ENCODE measurements at regions not wholly inside any gene's neighbourhood (a gene's known extent, or its start where the extent isn't known, plus 50 kb on each side); places are given as distances from the start of the nearest gene placed in this dataset.
"Not testable (repeated sequence)": the region's sequence is repeated elsewhere in the genome, so short reads cannot be mapped to it uniquely, and the experiment has no call there.

DNA sequence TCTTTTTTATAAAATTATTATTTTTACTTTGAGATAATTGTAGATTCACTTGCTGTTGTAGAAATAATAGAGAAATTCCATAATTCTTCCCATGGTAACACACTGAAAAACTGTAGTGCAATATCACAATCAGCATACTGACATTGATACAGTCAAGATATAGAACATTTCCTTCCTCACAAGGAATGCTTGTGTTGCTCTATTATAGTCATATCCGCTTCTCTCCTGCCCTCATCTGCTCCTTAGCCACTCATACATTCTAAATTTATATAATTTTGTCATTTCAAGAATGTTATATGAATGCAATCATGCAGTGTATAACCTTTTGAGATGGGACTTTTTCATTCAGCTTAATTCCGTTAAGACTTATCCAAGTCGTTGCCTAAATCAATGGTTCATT, 320.2 kb downstream of the BARHL2 start:
- no peak for DNase-seq

DNA sequence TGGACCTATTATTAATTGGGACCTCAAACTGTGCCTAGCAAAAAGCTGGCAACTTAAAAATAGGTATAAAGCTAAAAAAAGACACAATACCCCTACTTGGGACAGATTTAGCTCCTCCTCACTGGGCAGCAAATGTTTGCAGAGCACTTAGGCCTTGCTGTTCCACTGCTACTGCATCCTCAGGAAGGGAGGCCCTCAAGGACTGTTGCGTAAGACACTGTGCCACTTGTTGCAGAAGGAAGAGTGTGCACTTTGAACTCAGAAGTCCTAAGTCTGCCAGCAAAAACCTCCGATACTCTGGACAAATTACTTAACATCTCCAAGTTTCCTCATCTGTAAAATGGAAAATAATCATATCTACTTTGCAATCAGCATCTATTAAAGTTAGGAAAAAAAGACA, 322.9 kb downstream of the BARHL2 start:
- no peak for DNase-seq

GRCh38 chr1:90393025-90393424, 324.1 kb downstream of the BARHL2 start:
- DNase-seq: no peak

- DNase-seq: no peak
Measured at GRCh38 chr1:90391126-90391525, 326.0 kb downstream of the BARHL2 start.

- no peak for DNase-seq
Measured at GRCh38 chr1:90387805-90388204, 329.3 kb downstream of the BARHL2 start.

- peak; percentile 48 for DNase-seq
Measured at GRCh38 chr1:90386899-90387720, 330.0 kb downstream of the BARHL2 start.

DNA sequence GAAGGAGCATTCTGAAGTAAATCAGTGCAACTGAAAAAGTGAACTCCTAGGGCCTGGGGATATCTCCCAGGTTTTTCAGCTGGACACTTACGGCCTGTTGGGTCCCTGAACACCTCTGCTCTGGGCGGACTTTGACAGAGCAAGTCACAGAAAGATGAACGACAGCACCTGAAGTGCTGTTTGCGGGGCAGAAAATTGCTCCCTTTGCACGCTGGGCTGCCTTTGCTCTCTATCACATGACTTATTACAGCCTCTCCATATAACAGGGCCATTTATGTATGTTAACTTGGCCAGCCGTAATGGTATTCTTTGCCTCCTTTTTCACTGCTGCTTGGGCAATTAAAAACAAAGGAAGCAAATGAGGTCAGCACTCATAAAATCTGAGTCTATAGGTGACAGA, 332.9 kb downstream of the BARHL2 start:
- no peak for DNase-seq

DNA sequence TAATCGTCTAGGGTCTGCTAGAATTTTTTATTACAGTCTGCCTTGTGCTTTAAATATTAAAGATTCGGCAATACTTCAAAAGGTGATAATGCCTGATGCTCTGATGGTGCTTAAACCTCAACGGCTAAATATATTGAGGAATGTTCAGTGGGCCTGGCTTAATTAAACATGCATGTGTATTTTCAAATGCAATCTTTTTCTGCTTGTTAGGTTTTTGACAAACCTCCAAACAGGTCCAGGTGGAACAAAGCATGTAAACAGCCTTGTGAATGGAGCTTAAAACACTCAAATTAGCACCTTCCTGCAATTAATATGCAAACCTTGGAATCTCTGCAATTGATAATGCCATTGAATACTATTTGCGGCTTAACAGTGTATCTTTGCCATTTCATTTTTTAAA, 334.9 kb downstream of the BARHL2 start:
- DNase-seq: no peak

- no peak for DNase-seq
Measured at GRCh38 chr1:90381598-90381997, 335.5 kb downstream of the BARHL2 start.

GRCh38 chr1:90371448-90371813, 345.7 kb downstream of the BARHL2 start:
- DNase-seq: no peak

- DNase-seq: no peak
Measured at GRCh38 chr1:90370686-90371447, 346.2 kb downstream of the BARHL2 start.

- no peak for DNase-seq
Measured at GRCh38 chr1:90362163-90362562, 354.9 kb downstream of the BARHL2 start.

GRCh38 chr1:90361026-90361425, 356.1 kb downstream of the BARHL2 start:
- DNase-seq: no peak

- no peak for DNase-seq
Measured at GRCh38 chr1:90359994-90360393, 357.1 kb downstream of the BARHL2 start.

GRCh38 chr1:90358448-90358847, 358.7 kb downstream of the BARHL2 start:
- no peak for DNase-seq

DNA sequence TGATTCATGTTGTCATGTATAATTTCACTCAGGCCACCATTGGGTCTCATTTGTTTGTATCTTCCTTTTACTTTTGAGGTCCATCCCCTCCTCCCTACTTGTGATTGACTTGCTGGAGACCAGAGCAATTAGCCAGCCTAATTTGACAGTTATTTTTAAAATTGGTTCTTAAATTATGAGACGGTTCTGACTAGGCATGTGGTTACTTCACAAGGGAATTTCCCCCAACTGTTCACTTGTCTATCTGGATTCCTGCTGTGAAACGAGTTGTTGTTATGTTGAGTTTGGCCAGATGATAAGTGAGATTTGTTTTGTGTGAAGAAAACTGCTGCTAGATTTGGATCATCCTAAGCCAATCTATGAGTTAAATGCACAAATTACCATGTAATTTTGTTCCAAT, 359.1 kb downstream of the BARHL2 start:
- no peak for DNase-seq

- DNase-seq: no peak
Measured at GRCh38 chr1:90356991-90357390, 360.1 kb downstream of the BARHL2 start.

DNA sequence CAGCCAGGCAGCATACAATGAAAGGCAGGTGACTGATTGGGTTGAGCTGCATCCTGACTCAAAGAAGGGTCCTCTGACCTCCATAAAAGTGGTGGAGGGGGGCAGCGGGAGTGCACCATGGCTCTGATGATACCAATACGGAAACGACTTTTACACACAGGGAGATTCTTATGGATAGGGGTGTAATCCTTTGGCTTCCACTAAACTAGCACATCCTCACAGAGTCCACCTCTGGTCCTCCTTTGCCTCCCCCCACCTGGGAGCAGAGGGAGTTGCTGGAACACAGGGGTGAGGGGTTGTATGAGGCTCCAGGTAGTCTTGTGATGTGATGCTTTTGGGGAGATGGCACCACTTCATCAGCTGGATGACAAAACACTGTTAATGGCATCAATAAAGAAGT, 361.0 kb downstream of the BARHL2 start:
- DNase-seq: no peak

DNA sequence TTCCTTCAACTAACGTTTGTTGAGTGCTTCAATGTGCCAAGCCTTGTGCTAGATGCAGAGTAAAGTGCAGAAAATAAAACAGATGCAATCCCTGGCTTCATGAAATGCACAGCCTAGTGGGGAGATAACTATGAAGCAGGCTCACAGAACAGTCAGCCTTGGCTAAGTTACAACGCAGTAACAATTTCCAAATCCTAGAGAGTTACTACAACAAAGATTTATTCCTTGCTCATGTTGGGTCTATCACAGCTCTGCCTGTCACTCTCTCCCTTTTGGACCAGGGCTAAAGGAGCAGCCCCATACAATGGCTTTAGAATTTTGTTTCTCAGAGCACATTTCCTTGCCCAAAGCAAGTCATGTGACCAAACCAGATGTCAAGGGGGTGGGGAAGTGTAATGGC, 359.8 kb downstream of the ZNF326 start:
- DNase-seq: no peak

GRCh38 chr1:90351019-90351418, 356.1 kb downstream of the ZNF326 start:
- no peak for DNase-seq

GRCh38 chr1:90349510-90349909, 354.6 kb downstream of the ZNF326 start:
- DNase-seq: no peak

DNA sequence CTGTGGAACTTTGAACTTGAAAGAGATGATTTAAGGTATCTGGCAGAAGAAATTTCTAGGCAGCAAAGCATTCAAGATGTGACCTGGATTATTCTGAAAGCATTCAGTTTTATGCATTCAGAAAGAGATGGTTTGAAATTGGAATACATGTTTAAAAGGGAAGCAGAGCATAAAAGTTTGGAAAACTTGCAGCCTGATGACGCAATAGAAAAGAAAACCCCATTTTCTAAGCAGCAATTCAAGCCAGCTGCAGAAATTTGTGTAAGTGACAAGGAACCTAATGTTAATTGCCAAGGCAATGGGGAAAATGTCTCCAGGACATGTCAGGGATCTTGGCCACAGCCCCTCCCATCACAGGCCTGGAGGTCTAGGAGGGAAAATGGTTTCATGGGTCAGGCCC, 354.0 kb downstream of the ZNF326 start:
- no peak for DNase-seq

GRCh38 chr1:90348459-90348858, 353.5 kb downstream of the ZNF326 start:
- not testable (repeated sequence) for DNase-seq

GRCh38 chr1:90347366-90347765, 352.5 kb downstream of the ZNF326 start:
- no peak for DNase-seq

GRCh38 chr1:90346757-90347156, 351.8 kb downstream of the ZNF326 start:
- DNase-seq: no peak

Measured in HCEC 1CT (cell line).